HCT116 (cell line): ENCODE measurements at regions not wholly inside any gene's neighbourhood (a gene's known extent, or its start where the extent isn't known, plus 50 kb on each side); places are given as distances from the start of the nearest gene placed in this dataset.

Source experiments
- ATAC-seq: fragments of 200-7000 bp; cut with Tn5 transposase; 2 replicates; pipeline ENCODE4 v1.9.1; 2020; ENCODE audit warnings: mild to moderate bottlenecking, moderate library complexity
- BruUV-seq: library from RNA; stranded (reverse); fragments of 400-500 nt; replicated peaks from 2 replicates; lab custom pipeline; 2021; lab: Mats Ljungman, UMichigan
- CTCF ChIA-PET: fragments of 300-600 bp; sonication (Branson Sonifier 250); formaldehyde crosslinking; loops from one replicate; lab custom pipeline; 2021; ENCODE audit warnings: antibody characterized with exemption; lab: Charles Lee
- POLR2A ChIA-PET: fragments of 300-600, 350-600 bp; sonication (Branson Sonifier 250); formaldehyde crosslinking; loops from one replicate; lab custom pipeline; 2021; ENCODE audit warnings: antibody characterized with exemption; lab: Charles Lee
- RAD21 ChIA-PET, 2 experiments: fragments of 300-600 bp; sonication (Branson Sonifier 250); formaldehyde crosslinking; loops; one replicate each; lab custom pipeline; 2023; ENCODE audit warnings: low total read pairs in 2 of 2; ENCODE audit not compliant: uncharacterized antibody in 2 of 2, unreplicated experiment in 2 of 2, low non-redundant PET in 1 of 2; lab: Charles Lee
- DNase-seq: peaks from one replicate; pipeline ENCODE4 v3.0.0-alpha.2; 2010; ENCODE audit warnings: low read depth, low spot score
- H2AFZ ChIP-seq: fragments of 200-600 bp; shearing (Covaris generic), sonication (generic); 2 replicates; pipeline ENCODE4 v1.6.1; 2017; ENCODE audit warnings: low read depth, mixed run types, mixed read lengths, antibody characterized with exemption, low read length; ENCODE audit not compliant: poor library complexity, severe bottlenecking
- H3K27ac ChIP-seq: 2 replicates; pipeline ENCODE4 v1.5.1; 2012; ENCODE audit warnings: low read depth, low read length
- H3K27me3 ChIP-seq: fragments of 200-600 bp; sonication (generic); 2 replicates; pipeline ENCODE4 v1.6.1; 2016; ENCODE audit warnings: mixed run types, low read length, mixed read lengths; ENCODE audit not compliant: insufficient read depth
- H3K36me3 ChIP-seq, 2 experiments: fragments of 200-500 bp in 1 of 2; fragments of 200-600 bp in 1 of 2; sonication (Bioruptor generic) in 1 of 2; sonication (generic) in 1 of 2; 2 replicates each; pipeline versions ENCODE4 v1.5.1 to v1.6.1; 2014 to 2016; ENCODE audit warnings: low read length in 2 of 2, inconsistent platforms in 1 of 2, mixed read lengths in 1 of 2, mixed run types in 1 of 2; ENCODE audit not compliant: insufficient read depth in 2 of 2, control insufficient read depth in 1 of 2
- H3K4me1 ChIP-seq, 2 experiments: fragments of 200-600 bp in 1 of 2; sonication (generic) in 1 of 2; 2 replicates each; pipeline versions ENCODE4 v1.5.1 to v1.6.1; 2012 to 2017; ENCODE audit warnings: low read length in 2 of 2, inconsistent platforms in 1 of 2, mild to moderate bottlenecking in 1 of 2, mixed read lengths in 1 of 2, mixed run types in 1 of 2, moderate library complexity in 1 of 2; ENCODE audit not compliant: insufficient read depth in 2 of 2, control insufficient read depth in 1 of 2
- H3K4me2 ChIP-seq: fragments of 200-600 bp; sonication (generic); 2 replicates; pipeline ENCODE4 v1.6.1; 2017; ENCODE audit warnings: mixed run types, low read length, mixed read lengths
- H3K4me3 ChIP-seq, 2 experiments: fragments of 200-600 bp in 1 of 2; sonication (generic) in 1 of 2; replicated peaks in 1 of 2; 2 replicates each; pipeline ENCODE4 v1.5.1; 2011 to 2016; ENCODE audit warnings: low read length in 2 of 2, control low read depth in 1 of 2, low read depth in 1 of 2, mild to moderate bottlenecking in 1 of 2, mixed read lengths in 1 of 2, mixed run types in 1 of 2
- H3K79me2 ChIP-seq: fragments of 200-600 bp; sonication (generic); 2 replicates; pipeline ENCODE4 v1.6.1; 2017; ENCODE audit warnings: mild to moderate bottlenecking, mixed run types, low read length, moderate library complexity, mixed read lengths; ENCODE audit not compliant: insufficient read depth
- H3K9ac ChIP-seq: fragments of 200-600 bp; sonication (generic); 2 replicates; pipeline ENCODE4 v1.6.1; 2016; ENCODE audit warnings: low read length, mixed read lengths
- H3K9me2 ChIP-seq: fragments of 200-600 bp; sonication (generic), shearing (Covaris generic); 2 replicates; pipeline ENCODE4 v1.6.1; 2017; ENCODE audit warnings: mixed run types, mild to moderate bottlenecking, moderate library complexity; ENCODE audit not compliant: insufficient read depth
- H3K9me3 ChIP-seq, 2 experiments: fragments of 200-500 bp in 1 of 2; fragments of 200-600 bp in 1 of 2; sonication (Bioruptor generic) in 1 of 2; sonication (generic) in 1 of 2; 2 replicates each; pipeline ENCODE4 v1.6.1; 2014 to 2017; ENCODE audit warnings: low read length in 2 of 2, mixed read lengths in 2 of 2, inconsistent platforms in 1 of 2, low read depth in 1 of 2, mild to moderate bottlenecking in 1 of 2, mixed run types in 1 of 2, moderate library complexity in 1 of 2; ENCODE audit not compliant: control insufficient read depth in 1 of 2, insufficient read depth in 1 of 2
- H4K20me1 ChIP-seq: fragments of 200-600 bp; sonication (generic), shearing (Covaris generic); 2 replicates; pipeline ENCODE4 v1.6.1; 2017; ENCODE audit warnings: mixed run types, mild to moderate bottlenecking, moderate library complexity; ENCODE audit not compliant: insufficient read depth
- CBX3 ChIP-seq: IDR thresholded peaks from 2 replicates; pipeline ENCODE4 v1.6.1; 2012; ENCODE audit warnings: low read depth
- CEBPB ChIP-seq: IDR thresholded peaks from 2 replicates; pipeline ENCODE4 v1.6.1; 2012; ENCODE audit warnings: low read depth
- EGR1 ChIP-seq: IDR thresholded peaks from 2 replicates; pipeline ENCODE4 v1.6.1; 2012; ENCODE audit warnings: low read depth
- RAD21 ChIP-seq: IDR thresholded peaks from 2 replicates; pipeline ENCODE4 v1.6.1; 2012; ENCODE audit warnings: low read depth, mild to moderate bottlenecking
- SIN3A ChIP-seq: IDR thresholded peaks from 2 replicates; pipeline ENCODE4 v1.6.1; 2012; ENCODE audit warnings: low read depth
- SP1 ChIP-seq: IDR thresholded peaks from 2 replicates; pipeline ENCODE4 v1.6.1; 2012; ENCODE audit warnings: low read depth
- TCF7L2 ChIP-seq: IDR thresholded peaks from 2 replicates; pipeline ENCODE4 v1.7.0; 2011; ENCODE audit warnings: borderline replicate concordance, inconsistent platforms; ENCODE audit not compliant: insufficient read depth, insufficient read length; ENCODE audit errors: extremely low read depth
- YY1 ChIP-seq: IDR thresholded peaks from 2 replicates; pipeline ENCODE4 v1.6.1; 2011; ENCODE audit warnings: low read length, low read depth, moderate library complexity, mild to moderate bottlenecking; ENCODE audit not compliant: insufficient replicate concordance; ENCODE audit errors: extremely low read depth
- ZFX ChIP-seq: fragments of 450-650 bp; IDR thresholded peaks from 2 replicates; pipeline ENCODE4 v1.6.1; 2017
- ZNF274 ChIP-seq: fragments of 200-500 bp; sonication (Bioruptor generic); IDR thresholded peaks from 2 replicates; pipeline ENCODE4 v1.6.1; 2014; ENCODE audit warnings: mild to moderate bottlenecking, low read depth, low read length, inconsistent platforms
- intact Hi-C: fragments of 100-400 bp; cut with micrococcal nuclease; formaldehyde crosslinking; loops from 2 replicates; pipeline ENCODE4 v1.10.0; 2022
- TF ChIP-seq, protein P1 (sequence below): IDR thresholded peaks from 2 replicates; pipeline ENCODE4 v1.6.1; 2011; ENCODE audit warnings: mild to moderate bottlenecking, low read length, moderate library complexity; ENCODE audit not compliant: insufficient replicate concordance; ENCODE audit errors: extremely low read depth
- TF ChIP-seq, protein P2 (sequence below), 3 experiments: fragments of 200-600 bp in 1 of 3; sonication (generic) in 1 of 3; IDR thresholded peaks in 2 of 3; conservative IDR thresholded peaks in 1 of 3; 2 replicates each; pipeline ENCODE4 v1.5.1; 2012 to 2017; ENCODE audit warnings: low read depth in 2 of 3, low read length in 2 of 3, antibody characterized with exemption in 1 of 3, borderline replicate concordance in 1 of 3, control low read depth in 1 of 3, mild to moderate bottlenecking in 1 of 3, mixed read lengths in 1 of 3, mixed run types in 1 of 3, moderate library complexity in 1 of 3; ENCODE audit not compliant: insufficient read depth in 1 of 3
- TF ChIP-seq, protein P3 (sequence below): IDR thresholded peaks from 2 replicates; pipeline ENCODE4 v1.6.1; 2012; ENCODE audit warnings: low read depth
- TF ChIP-seq, protein P4 (sequence below): IDR thresholded peaks from 2 replicates; pipeline ENCODE4 v1.6.1; 2012

DNA sequence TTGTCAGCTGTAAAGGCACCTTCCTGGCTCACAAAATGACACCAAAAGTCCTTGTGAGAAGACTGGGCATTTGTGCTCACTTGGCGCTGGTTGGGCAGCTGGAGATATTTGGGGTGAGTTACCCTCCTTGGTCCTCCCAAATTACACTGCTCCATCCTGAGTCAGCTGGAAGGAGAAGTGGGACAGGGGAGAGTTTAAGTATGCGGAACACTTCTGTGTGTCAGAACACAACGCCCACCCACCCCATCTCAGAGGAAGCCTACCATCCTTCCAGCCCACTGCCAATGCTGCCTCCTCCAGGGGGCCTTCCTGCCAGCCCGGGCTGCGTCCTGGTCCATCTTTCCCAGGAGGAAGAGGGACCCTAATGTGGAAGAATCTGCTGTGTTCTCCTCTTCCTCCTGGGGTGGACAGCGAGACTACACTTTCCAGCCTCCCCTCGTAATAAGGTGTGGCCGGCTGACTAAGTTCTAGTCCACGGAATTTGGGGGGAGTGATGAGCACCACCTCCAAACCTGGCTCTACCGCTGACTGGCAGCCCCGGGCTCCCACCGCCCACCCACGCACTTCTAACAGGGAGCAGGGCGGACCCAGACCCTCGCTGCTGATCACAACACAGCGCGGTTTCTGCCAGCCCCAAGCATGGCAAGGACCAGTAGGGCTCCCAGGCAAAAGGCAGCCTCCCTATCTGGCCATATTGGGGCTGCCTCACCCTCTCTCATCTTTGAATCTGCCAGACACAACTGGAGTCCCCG, 265.0 kb downstream of the XXYLT1 start (continued):
- TF ChIP-seq, protein P1, sequence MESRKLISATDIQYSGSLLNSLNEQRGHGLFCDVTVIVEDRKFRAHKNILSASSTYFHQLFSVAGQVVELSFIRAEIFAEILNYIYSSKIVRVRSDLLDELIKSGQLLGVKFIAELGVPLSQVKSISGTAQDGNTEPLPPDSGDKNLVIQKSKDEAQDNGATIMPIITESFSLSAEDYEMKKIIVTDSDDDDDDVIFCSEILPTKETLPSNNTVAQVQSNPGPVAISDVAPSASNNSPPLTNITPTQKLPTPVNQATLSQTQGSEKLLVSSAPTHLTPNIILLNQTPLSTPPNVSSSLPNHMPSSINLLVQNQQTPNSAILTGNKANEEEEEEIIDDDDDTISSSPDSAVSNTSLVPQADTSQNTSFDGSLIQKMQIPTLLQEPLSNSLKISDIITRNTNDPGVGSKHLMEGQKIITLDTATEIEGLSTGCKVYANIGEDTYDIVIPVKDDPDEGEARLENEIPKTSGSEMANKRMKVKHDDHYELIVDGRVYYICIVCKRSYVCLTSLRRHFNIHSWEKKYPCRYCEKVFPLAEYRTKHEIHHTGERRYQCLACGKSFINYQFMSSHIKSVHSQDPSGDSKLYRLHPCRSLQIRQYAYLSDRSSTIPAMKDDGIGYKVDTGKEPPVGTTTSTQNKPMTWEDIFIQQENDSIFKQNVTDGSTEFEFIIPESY = no peak

DNA sequence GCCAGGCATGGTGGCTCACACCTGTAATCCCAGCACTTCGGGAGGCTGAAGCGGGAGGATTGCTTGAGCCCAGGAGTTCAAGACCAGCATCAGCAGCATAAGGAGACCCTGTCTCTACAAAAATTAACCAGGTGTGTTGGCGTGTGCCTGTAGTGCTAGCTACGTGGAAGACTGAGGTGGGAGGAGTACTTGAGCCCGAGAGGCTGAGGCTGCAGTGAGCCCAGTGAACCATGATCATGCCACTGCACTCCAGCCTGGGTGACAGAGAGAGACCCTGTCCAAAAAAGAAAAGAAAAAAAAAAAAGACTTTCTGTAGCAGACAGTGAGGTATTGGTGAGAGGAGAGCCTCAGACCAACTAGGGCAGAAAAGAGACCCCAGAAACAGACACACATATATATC, 263.8 kb downstream of the XXYLT1 start:
- Histone ChIP-seq H3K79me2 (no peaks in the 10 kb centered on the region), H2AFZ (no peak overlapping the region), H3K9ac (no peak overlapping the region), H3K4me1 (peaks cover 0 to 6% of the 10 kb centered on the region in 2 experiments; a peak in 1 of 4 replicates), H3K4me2 (no peak overlapping the region), H3K27me3 (peaks cover 41% of the 10 kb centered on the region), H3K9me3 (no peaks in the 10 kb centered on the region), H3K9me2 (no peaks in the 10 kb centered on the region), H3K36me3 (no peaks in the 10 kb centered on the region), H4K20me1 (no peaks in the 10 kb centered on the region), H3K27ac (no peak overlapping the region), H3K4me3 (no peak overlapping the region)
- intact Hi-C loops = no loop called here
- no peak for ATAC-seq
- no TSS peak for BruUV-seq
- no peak for DNase-seq
- ChIA-PET RAD21 (no interaction called here), CTCF (no interaction called here), POLR2A (no interaction called here)
- TF ChIP-seq, protein P2, sequence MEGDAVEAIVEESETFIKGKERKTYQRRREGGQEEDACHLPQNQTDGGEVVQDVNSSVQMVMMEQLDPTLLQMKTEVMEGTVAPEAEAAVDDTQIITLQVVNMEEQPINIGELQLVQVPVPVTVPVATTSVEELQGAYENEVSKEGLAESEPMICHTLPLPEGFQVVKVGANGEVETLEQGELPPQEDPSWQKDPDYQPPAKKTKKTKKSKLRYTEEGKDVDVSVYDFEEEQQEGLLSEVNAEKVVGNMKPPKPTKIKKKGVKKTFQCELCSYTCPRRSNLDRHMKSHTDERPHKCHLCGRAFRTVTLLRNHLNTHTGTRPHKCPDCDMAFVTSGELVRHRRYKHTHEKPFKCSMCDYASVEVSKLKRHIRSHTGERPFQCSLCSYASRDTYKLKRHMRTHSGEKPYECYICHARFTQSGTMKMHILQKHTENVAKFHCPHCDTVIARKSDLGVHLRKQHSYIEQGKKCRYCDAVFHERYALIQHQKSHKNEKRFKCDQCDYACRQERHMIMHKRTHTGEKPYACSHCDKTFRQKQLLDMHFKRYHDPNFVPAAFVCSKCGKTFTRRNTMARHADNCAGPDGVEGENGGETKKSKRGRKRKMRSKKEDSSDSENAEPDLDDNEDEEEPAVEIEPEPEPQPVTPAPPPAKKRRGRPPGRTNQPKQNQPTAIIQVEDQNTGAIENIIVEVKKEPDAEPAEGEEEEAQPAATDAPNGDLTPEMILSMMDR (IDR thresholded peaks at IDR 0.05 in 2 of 3, conservative IDR thresholded peaks at IDR 0.05 in 1 of 3; ENCODE audit: borderline replicate concordance in 1 of 3, insufficient read depth in 1 of 3, low read depth in 2 of 3, low read length in 2 of 3) = no peak
- TF ChIP-seq, protein P1 = no peak
- TF ChIP-seq, protein P3, sequence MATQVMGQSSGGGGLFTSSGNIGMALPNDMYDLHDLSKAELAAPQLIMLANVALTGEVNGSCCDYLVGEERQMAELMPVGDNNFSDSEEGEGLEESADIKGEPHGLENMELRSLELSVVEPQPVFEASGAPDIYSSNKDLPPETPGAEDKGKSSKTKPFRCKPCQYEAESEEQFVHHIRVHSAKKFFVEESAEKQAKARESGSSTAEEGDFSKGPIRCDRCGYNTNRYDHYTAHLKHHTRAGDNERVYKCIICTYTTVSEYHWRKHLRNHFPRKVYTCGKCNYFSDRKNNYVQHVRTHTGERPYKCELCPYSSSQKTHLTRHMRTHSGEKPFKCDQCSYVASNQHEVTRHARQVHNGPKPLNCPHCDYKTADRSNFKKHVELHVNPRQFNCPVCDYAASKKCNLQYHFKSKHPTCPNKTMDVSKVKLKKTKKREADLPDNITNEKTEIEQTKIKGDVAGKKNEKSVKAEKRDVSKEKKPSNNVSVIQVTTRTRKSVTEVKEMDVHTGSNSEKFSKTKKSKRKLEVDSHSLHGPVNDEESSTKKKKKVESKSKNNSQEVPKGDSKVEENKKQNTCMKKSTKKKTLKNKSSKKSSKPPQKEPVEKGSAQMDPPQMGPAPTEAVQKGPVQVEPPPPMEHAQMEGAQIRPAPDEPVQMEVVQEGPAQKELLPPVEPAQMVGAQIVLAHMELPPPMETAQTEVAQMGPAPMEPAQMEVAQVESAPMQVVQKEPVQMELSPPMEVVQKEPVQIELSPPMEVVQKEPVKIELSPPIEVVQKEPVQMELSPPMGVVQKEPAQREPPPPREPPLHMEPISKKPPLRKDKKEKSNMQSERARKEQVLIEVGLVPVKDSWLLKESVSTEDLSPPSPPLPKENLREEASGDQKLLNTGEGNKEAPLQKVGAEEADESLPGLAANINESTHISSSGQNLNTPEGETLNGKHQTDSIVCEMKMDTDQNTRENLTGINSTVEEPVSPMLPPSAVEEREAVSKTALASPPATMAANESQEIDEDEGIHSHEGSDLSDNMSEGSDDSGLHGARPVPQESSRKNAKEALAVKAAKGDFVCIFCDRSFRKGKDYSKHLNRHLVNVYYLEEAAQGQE = no peak
- TF ChIP-seq SP1 (no peak), ZNF274 (no peak), ZFX (no peak), TCF7L2 (no peak), YY1 (no peak), EGR1 (no peak), RAD21 (no peak), CBX3 (no peak), SIN3A (no peak), CEBPB (no peak)
- TF ChIP-seq, protein P4, sequence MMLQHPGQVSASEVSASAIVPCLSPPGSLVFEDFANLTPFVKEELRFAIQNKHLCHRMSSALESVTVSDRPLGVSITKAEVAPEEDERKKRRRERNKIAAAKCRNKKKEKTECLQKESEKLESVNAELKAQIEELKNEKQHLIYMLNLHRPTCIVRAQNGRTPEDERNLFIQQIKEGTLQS = no peak
